ENCODE measurements at regions not wholly inside any gene's neighbourhood (a gene's known extent, or its start where the extent isn't known, plus 50 kb on each side); places are given as distances from the start of the nearest gene placed in this dataset.

GRCh38 chr14:65916055-65916454 lies 503.5 kb downstream of the FUT8 start:
- TF ChIP-seq CTCF (IDR thresholded peaks at IDR 0.05; ENCODE audit: insufficient read depth, low read length, poor library complexity, severe bottlenecking): no peak
- no peak for TF ChIP-seq EZH2phosphoT487 (conservative IDR thresholded peaks at IDR 0.05; ENCODE audit: low read length)

All from SU-DHL-6 (cell line).